ENCODE measurements at regions not wholly inside any gene's neighbourhood (a gene's known extent, or its start where the extent isn't known, plus 50 kb on each side); places are given as distances from the start of the nearest gene placed in this dataset.

GRCh38 chr9:129489838-129490582 is 130.9 kb downstream of the C9orf50 start:
- CTCF ChIA-PET, result interaction anchor here (0.9 kb wide), 1 partner anchor 30 kb away, joined by 3 read pairs; no protein-coding TSS in a partner anchor
- BruUV-seq (replicated peaks), result no TSS peak
- no peak overlapping the region for H2AFZ ChIP-seq (ENCODE audit: low read length)
- intact Hi-C loops (cut with micrococcal nuclease), result loop anchor here (2.0 to 10.0 kb wide), 2 partner anchors 313 to 345 kb away; no protein-coding TSS in a partner anchor
- POLR2A ChIA-PET (ENCODE audit: unreplicated experiment), result interaction anchor here (0.6 kb wide), 2 partner anchors 30 to 107 kb away, joined by 3 to 9 read pairs; no protein-coding TSS in a partner anchor
- H3K9me3 ChIP-seq (ENCODE audit: low read length), result no peaks in the 10 kb centered on the region
- DNase-seq (no peak), ATAC-seq (no peak)
- H4K20me1 ChIP-seq (ENCODE audit: low read length), result no peaks in the 10 kb centered on the region
- TF ChIP-seq EZH2 (IDR thresholded peaks at IDR 0.05; ENCODE audit: low read length, unreplicated experiment) (no peak), EZH2phosphoT487 (IDR thresholded peaks at IDR 0.05; ENCODE audit: borderline replicate concordance, low read length) (no peak)
- TF ChIP-seq, protein P1, sequence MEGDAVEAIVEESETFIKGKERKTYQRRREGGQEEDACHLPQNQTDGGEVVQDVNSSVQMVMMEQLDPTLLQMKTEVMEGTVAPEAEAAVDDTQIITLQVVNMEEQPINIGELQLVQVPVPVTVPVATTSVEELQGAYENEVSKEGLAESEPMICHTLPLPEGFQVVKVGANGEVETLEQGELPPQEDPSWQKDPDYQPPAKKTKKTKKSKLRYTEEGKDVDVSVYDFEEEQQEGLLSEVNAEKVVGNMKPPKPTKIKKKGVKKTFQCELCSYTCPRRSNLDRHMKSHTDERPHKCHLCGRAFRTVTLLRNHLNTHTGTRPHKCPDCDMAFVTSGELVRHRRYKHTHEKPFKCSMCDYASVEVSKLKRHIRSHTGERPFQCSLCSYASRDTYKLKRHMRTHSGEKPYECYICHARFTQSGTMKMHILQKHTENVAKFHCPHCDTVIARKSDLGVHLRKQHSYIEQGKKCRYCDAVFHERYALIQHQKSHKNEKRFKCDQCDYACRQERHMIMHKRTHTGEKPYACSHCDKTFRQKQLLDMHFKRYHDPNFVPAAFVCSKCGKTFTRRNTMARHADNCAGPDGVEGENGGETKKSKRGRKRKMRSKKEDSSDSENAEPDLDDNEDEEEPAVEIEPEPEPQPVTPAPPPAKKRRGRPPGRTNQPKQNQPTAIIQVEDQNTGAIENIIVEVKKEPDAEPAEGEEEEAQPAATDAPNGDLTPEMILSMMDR (conservative IDR thresholded peaks at IDR 0.05; ENCODE audit: low read depth, low read length), result no peak
- peak overlapping the region; percentile 98 for H3K27ac ChIP-seq (ENCODE audit: low read length)
- no peaks in the 10 kb centered on the region for H3K27me3 ChIP-seq (ENCODE audit: low read length)
- peaks cover 51% of the 10 kb centered on the region for H3K4me1 ChIP-seq (ENCODE audit: insufficient read depth, low read length)
- no peaks in the 10 kb centered on the region for H3K9me2 ChIP-seq (replicated peaks; ENCODE audit: low read length)
- H3K4me3 ChIP-seq (ENCODE audit: low read length), result peak overlapping the region; percentile 63
- no peaks in the 10 kb centered on the region for H3K36me3 ChIP-seq (ENCODE audit: low read depth, low read length)
- peaks cover 4% of the 10 kb centered on the region for H3F3A ChIP-seq (ENCODE audit: low read length, unreplicated experiment)
- H3K4me2 ChIP-seq (ENCODE audit: low read length), result peak overlapping the region; percentile 89
- H3K79me2 ChIP-seq (ENCODE audit: low read length), result peaks cover 29% of the 10 kb centered on the region
- H3K9ac ChIP-seq (ENCODE audit: low read length), result peak overlapping the region; percentile 95

GRCh38 chr9:129487658-129488483 is 133.0 kb downstream of the C9orf50 start:
- BruUV-seq (replicated peaks), result TSS peak; percentile 32
- TF ChIP-seq EZH2phosphoT487 (IDR thresholded peaks at IDR 0.05; ENCODE audit: borderline replicate concordance, low read length) (no peak), EZH2 (IDR thresholded peaks at IDR 0.05; ENCODE audit: low read length, unreplicated experiment) (no peak)
- TF ChIP-seq, protein P1 (conservative IDR thresholded peaks at IDR 0.05; ENCODE audit: low read depth, low read length), result no peak
- Histone ChIP-seq H3K4me3 (ENCODE audit: low read length) (peak overlapping the region; percentile 64), H3K36me3 (ENCODE audit: low read depth, low read length) (no peaks in the 10 kb centered on the region), H3K9me3 (ENCODE audit: low read length) (no peaks in the 10 kb centered on the region), H3K27me3 (ENCODE audit: low read length) (no peaks in the 10 kb centered on the region), H4K20me1 (ENCODE audit: low read length) (no peaks in the 10 kb centered on the region), H3K79me2 (ENCODE audit: low read length) (peaks cover 37% of the 10 kb centered on the region), H3K9me2 (replicated peaks; ENCODE audit: low read length) (no peaks in the 10 kb centered on the region), H2AFZ (ENCODE audit: low read length) (peak overlapping the region; percentile 71), H3K4me2 (ENCODE audit: low read length) (peak overlapping the region; percentile 86), H3K9ac (ENCODE audit: low read length) (peak overlapping the region; percentile 82), H3K27ac (ENCODE audit: low read length) (peak overlapping the region; percentile 98), H3K4me1 (ENCODE audit: insufficient read depth, low read length) (peaks cover 61% of the 10 kb centered on the region), H3F3A (ENCODE audit: low read length, unreplicated experiment) (peaks cover 4% of the 10 kb centered on the region)
- intact Hi-C loops (cut with micrococcal nuclease), result loop anchor here (2.0 to 10.0 kb wide), 2 partner anchors 311 to 343 kb away; no protein-coding TSS in a partner anchor
- POLR2A ChIA-PET (ENCODE audit: unreplicated experiment), result no interaction called here
- ATAC-seq (peak; percentile 7; the same call in 1 of the 2 replicates), DNase-seq (no peak)
- CTCF ChIA-PET, result no interaction called here

All from PC-3 (cell line).